Transverse colon (tissue), 4 donors: ENCODE measurements at regions not wholly inside any gene's neighbourhood (a gene's known extent, or its start where the extent isn't known, plus 50 kb on each side); places are given as distances from the start of the nearest gene placed in this dataset.

Source experiments
- CTCF ChIP-seq, 5 experiments: fragments of 200-600 bp in 3 of 5; fragments of 450-650 bp in 2 of 5; sonication (generic) in 3 of 5; IDR thresholded peaks; 1 replicate in 2 of 5; 2 replicates in 3 of 5; pipeline ENCODE4 v1.5.1; 2016 to 2017; ENCODE audit warnings: antibody characterized with exemption in 5 of 5, inconsistent platforms in 3 of 5, mild to moderate bottlenecking in 2 of 5, moderate library complexity in 1 of 5
- POLR2A ChIP-seq: fragments of 450-650 bp; IDR thresholded peaks from one replicate; pipeline ENCODE4 v1.6.1; 2016; ENCODE audit warnings: antibody characterized with exemption, mild to moderate bottlenecking, moderate library complexity
- POLR2AphosphoS5 ChIP-seq, 3 donors: sonication (generic); formaldehyde crosslinking; IDR thresholded peaks; one replicate each; pipeline ENCODE4 v1.6.1; 2016; ENCODE audit warnings: antibody characterized with exemption in 3 of 3

- TF ChIP-seq CTCF (IDR thresholded peaks at IDR 0.05) (no peak), POLR2A (no peak), POLR2AphosphoS5 (IDR thresholded peaks at IDR 0.05) (no peak)
These were observed 331.5 kb downstream of the ZNF536 start for GRCh38 chr19:30703645-30704044.
